ENCODE measurements at regions not wholly inside any gene's neighbourhood (a gene's known extent, or its start where the extent isn't known, plus 50 kb on each side); places are given as distances from the start of the nearest gene placed in this dataset.
"Not testable (repeated sequence)": the region's sequence is repeated elsewhere in the genome, so short reads cannot be mapped to it uniquely, and the experiment has no call there.

- Mint-ChIP-seq H3K27me3 (no peaks in the 10 kb centered on the region), H3K4me3 (no peak overlapping the region), H3K4me1 (no peaks in the 10 kb centered on the region), H3K9me3 (no peaks in the 10 kb centered on the region), H3K36me3 (ENCODE audit: low read depth) (no peaks in the 10 kb centered on the region), H3K27ac (no peak overlapping the region)
- intact Hi-C loops (cut with micrococcal nuclease) = no loop called here
- DNase-seq = no peak
Observed at GRCh38 chr12:82596483-82596882, 90.2 kb upstream of the TMTC2 start.

GRCh38 chr12:82600379-82600778 lies 86.3 kb upstream of the TMTC2 start:
- Mint-ChIP-seq H3K4me1 (no peaks in the 10 kb centered on the region), H3K36me3 (ENCODE audit: low read depth) (no peaks in the 10 kb centered on the region), H3K27ac (no peak overlapping the region), H3K4me3 (no peak overlapping the region), H3K9me3 (no peaks in the 10 kb centered on the region), H3K27me3 (no peaks in the 10 kb centered on the region)
- intact Hi-C loops (cut with micrococcal nuclease) = no loop called here
- DNase-seq = no peak

- H3K27ac Mint-ChIP-seq; intact Hi-C loops (cut with micrococcal nuclease); DNase-seq; H3K4me3 Mint-ChIP-seq; H3K4me1 Mint-ChIP-seq; H3K36me3 Mint-ChIP-seq (ENCODE audit: low read depth); H3K9me3 Mint-ChIP-seq; H3K27me3 Mint-ChIP-seq: not testable (repeated sequence)
Observed at GRCh38 chr12:82603647-82604046, 83.1 kb upstream of the TMTC2 start.

- Mint-ChIP-seq H3K27ac (no peak overlapping the region), H3K27me3 (no peaks in the 10 kb centered on the region), H3K4me3 (no peak overlapping the region), H3K4me1 (no peaks in the 10 kb centered on the region), H3K36me3 (ENCODE audit: low read depth) (no peaks in the 10 kb centered on the region), H3K9me3 (no peaks in the 10 kb centered on the region)
- no peak for DNase-seq
- intact Hi-C loops (cut with micrococcal nuclease) = no loop called here
Observed at GRCh38 chr12:82605115-82605514, 81.6 kb upstream of the TMTC2 start.

- Mint-ChIP-seq H3K27me3 (no peaks in the 10 kb centered on the region), H3K4me3 (no peak overlapping the region), H3K27ac (no peak overlapping the region), H3K4me1 (no peaks in the 10 kb centered on the region), H3K36me3 (ENCODE audit: low read depth) (no peaks in the 10 kb centered on the region), H3K9me3 (no peaks in the 10 kb centered on the region)
- intact Hi-C loops (cut with micrococcal nuclease) = no loop called here
- no peak for DNase-seq
Observed at GRCh38 chr12:82608706-82609105, 78.0 kb upstream of the TMTC2 start.

GRCh38 chr12:82609234-82609914 lies 77.3 kb upstream of the TMTC2 start:
- Mint-ChIP-seq H3K4me1 (no peaks in the 10 kb centered on the region), H3K4me3 (no peak overlapping the region), H3K9me3 (no peaks in the 10 kb centered on the region), H3K36me3 (ENCODE audit: low read depth) (no peaks in the 10 kb centered on the region), H3K27ac (no peak overlapping the region), H3K27me3 (no peaks in the 10 kb centered on the region)
- no peak for DNase-seq
- intact Hi-C loops (cut with micrococcal nuclease) = no loop called here

- no peaks in the 10 kb centered on the region for H3K4me1 Mint-ChIP-seq
- DNase-seq = no peak
- no peak overlapping the region for H3K4me3 Mint-ChIP-seq
- no peaks in the 10 kb centered on the region for H3K36me3 Mint-ChIP-seq (ENCODE audit: low read depth)
- no peaks in the 10 kb centered on the region for H3K27me3 Mint-ChIP-seq
- intact Hi-C loops (cut with micrococcal nuclease) = no loop called here
- no peaks in the 10 kb centered on the region for H3K9me3 Mint-ChIP-seq
- no peak overlapping the region for H3K27ac Mint-ChIP-seq
Observed at GRCh38 chr12:82619644-82620043, 67.1 kb upstream of the TMTC2 start.

- no peaks in the 10 kb centered on the region for H3K27me3 Mint-ChIP-seq
- no peak for DNase-seq
- intact Hi-C loops (cut with micrococcal nuclease) = no loop called here
- no peaks in the 10 kb centered on the region for H3K4me1 Mint-ChIP-seq
- no peak overlapping the region for H3K27ac Mint-ChIP-seq
- no peak overlapping the region for H3K4me3 Mint-ChIP-seq
- no peaks in the 10 kb centered on the region for H3K36me3 Mint-ChIP-seq (ENCODE audit: low read depth)
- H3K9me3 Mint-ChIP-seq = no peaks in the 10 kb centered on the region
Observed at GRCh38 chr12:82620917-82621316, 65.8 kb upstream of the TMTC2 start.

GRCh38 chr12:82625523-82625922 lies 61.2 kb upstream of the TMTC2 start:
- Mint-ChIP-seq H3K4me3 (no peak overlapping the region), H3K4me1 (no peaks in the 10 kb centered on the region), H3K9me3 (no peaks in the 10 kb centered on the region), H3K27ac (no peak overlapping the region), H3K36me3 (ENCODE audit: low read depth) (no peaks in the 10 kb centered on the region), H3K27me3 (no peaks in the 10 kb centered on the region)
- intact Hi-C loops (cut with micrococcal nuclease) = no loop called here
- DNase-seq = no peak

GRCh38 chr12:82627799-82628198 lies 58.9 kb upstream of the TMTC2 start:
- no peak for DNase-seq
- H3K9me3 Mint-ChIP-seq = no peaks in the 10 kb centered on the region
- no peaks in the 10 kb centered on the region for H3K36me3 Mint-ChIP-seq (ENCODE audit: low read depth)
- H3K27me3 Mint-ChIP-seq = no peaks in the 10 kb centered on the region
- no peak overlapping the region for H3K27ac Mint-ChIP-seq
- H3K4me3 Mint-ChIP-seq = no peak overlapping the region
- H3K4me1 Mint-ChIP-seq = no peaks in the 10 kb centered on the region
- intact Hi-C loops (cut with micrococcal nuclease) = no loop called here

- H3K36me3 Mint-ChIP-seq (ENCODE audit: low read depth); H3K4me1 Mint-ChIP-seq; DNase-seq; H3K27me3 Mint-ChIP-seq; H3K27ac Mint-ChIP-seq; intact Hi-C loops (cut with micrococcal nuclease); H3K9me3 Mint-ChIP-seq; H3K4me3 Mint-ChIP-seq: not testable (repeated sequence)
Observed at GRCh38 chr12:82634495-82635258, 52.0 kb upstream of the TMTC2 start.

GRCh38 chr12:82635263-82635662 lies 51.4 kb upstream of the TMTC2 start:
- Mint-ChIP-seq H3K36me3 (ENCODE audit: low read depth) (no peaks in the 10 kb centered on the region), H3K27me3 (no peaks in the 10 kb centered on the region), H3K4me3 (no peak overlapping the region), H3K4me1 (no peaks in the 10 kb centered on the region), H3K9me3 (no peaks in the 10 kb centered on the region), H3K27ac (no peak overlapping the region)
- no peak for DNase-seq
- intact Hi-C loops (cut with micrococcal nuclease) = no loop called here
